Neural cell (in vitro differentiated cells): ENCODE measurements at regions not wholly inside any gene's neighbourhood (a gene's known extent, or its start where the extent isn't known, plus 50 kb on each side); places are given as distances from the start of the nearest gene placed in this dataset.

Source experiments
- H2AFZ ChIP-seq: fragments of 200-600, 300-800 bp; sonication (generic), shearing (Covaris generic); 2 replicates; pipeline ENCODE4 v1.6.0; 2014; ENCODE audit warnings: low read depth, mild to moderate bottlenecking, antibody characterized with exemption, low read length, moderate library complexity
- H3F3A ChIP-seq: fragments of 200-600 bp; shearing (Covaris generic); 2 replicates; pipeline ENCODE4 v1.6.1; 2016; ENCODE audit warnings: mild to moderate bottlenecking, moderate library complexity, mixed read lengths, antibody characterized with exemption, low read length; ENCODE audit not compliant: insufficient read depth, poor library complexity, severe bottlenecking
- H3K27ac ChIP-seq: fragments of 200-600, 300-800 bp; sonication (generic), shearing (Covaris generic); 2 replicates; pipeline ENCODE4 v1.5.1; 2014; ENCODE audit warnings: mild to moderate bottlenecking, low read length, moderate library complexity
- H3K27me3 ChIP-seq: fragments of 300-800, 200-600 bp; sonication (generic), shearing (Covaris generic); 2 replicates; pipeline ENCODE4 v1.6.0; 2014; ENCODE audit warnings: mild to moderate bottlenecking, low read depth, low read length, moderate library complexity; ENCODE audit not compliant: insufficient read depth
- H3K36me3 ChIP-seq: fragments of 300-800, 200-600 bp; sonication (generic), shearing (Covaris generic); 2 replicates; pipeline ENCODE4 v1.5.1; 2014; ENCODE audit warnings: mild to moderate bottlenecking, antibody characterized with exemption, low read length, moderate library complexity; ENCODE audit not compliant: insufficient read depth
- H3K4me2 ChIP-seq: fragments of 300-800, 200-600 bp; sonication (generic), shearing (Covaris generic); 2 replicates; pipeline ENCODE4 v1.6.0; 2014; ENCODE audit warnings: mild to moderate bottlenecking, low read length
- H3K4me3 ChIP-seq: fragments of 300-800, 200-600 bp; sonication (generic), shearing (Covaris generic); 2 replicates; pipeline ENCODE4 v1.5.1; 2014; ENCODE audit warnings: mild to moderate bottlenecking, low read length, moderate library complexity
- H3K79me2 ChIP-seq: fragments of 200-600 bp; shearing (Covaris generic); replicated peaks from 2 replicates; pipeline ENCODE4 v1.6.0; 2014; ENCODE audit warnings: mild to moderate bottlenecking, low read length, moderate library complexity; ENCODE audit not compliant: insufficient read depth
- H3K9ac ChIP-seq: fragments of 300-800, 200-600 bp; sonication (generic), shearing (Covaris generic); 2 replicates; pipeline ENCODE4 v1.6.1; 2016; ENCODE audit warnings: mild to moderate bottlenecking, low read length, mixed read lengths
- H3K9me2 ChIP-seq: fragments of 200-600 bp; shearing (Covaris generic); 2 replicates; pipeline ENCODE4 v1.6.1; 2016; ENCODE audit warnings: mild to moderate bottlenecking, low read length, mixed read lengths; ENCODE audit not compliant: insufficient read depth
- H3K9me3 ChIP-seq: fragments of 200-600, 300-800 bp; sonication (generic), shearing (Covaris generic); 2 replicates; pipeline ENCODE4 v1.6.1; 2016; ENCODE audit warnings: mild to moderate bottlenecking, mixed run types, low read length, moderate library complexity, mixed read lengths
- H4K20me1 ChIP-seq: fragments of 200-600 bp; shearing (Covaris generic); 2 replicates; pipeline ENCODE4 v1.6.1; 2016; ENCODE audit warnings: mild to moderate bottlenecking, mixed run types; ENCODE audit not compliant: insufficient read depth
- CTCF ChIP-seq: fragments of 450-650 bp; IDR thresholded peaks from 2 replicates; pipeline ENCODE4 v1.5.1; 2014; ENCODE audit warnings: antibody characterized with exemption, mild to moderate bottlenecking, moderate library complexity; ENCODE audit not compliant: poor library complexity, severe bottlenecking
- EP300 ChIP-seq: fragments of 450-650 bp; conservative IDR thresholded peaks from 2 replicates; pipeline ENCODE4 v1.6.1; 2014; ENCODE audit warnings: antibody characterized with exemption, mild to moderate bottlenecking, moderate library complexity; ENCODE audit not compliant: poor library complexity, severe bottlenecking
- EZH2 ChIP-seq: fragments of 200-600, 300-800 bp; shearing (Covaris generic), sonication (generic); IDR thresholded peaks from 2 replicates; pipeline ENCODE4 v1.6.1; 2014; ENCODE audit warnings: antibody characterized with exemption, low read length, borderline replicate concordance, mild to moderate bottlenecking; ENCODE audit not compliant: insufficient read depth, poor library complexity, severe bottlenecking
- MXI1 ChIP-seq: fragments of 450-650 bp; conservative IDR thresholded peaks from 2 replicates; pipeline ENCODE4 v1.6.1; 2014; ENCODE audit warnings: antibody characterized with exemption, mild to moderate bottlenecking; ENCODE audit not compliant: poor library complexity, severe bottlenecking
- POLR2AphosphoS5 ChIP-seq: IDR thresholded peaks from 2 replicates; pipeline ENCODE4 v1.6.1; 2012
- RAD21 ChIP-seq: fragments of 450-650 bp; conservative IDR thresholded peaks from 2 replicates; pipeline ENCODE4 v1.6.1; 2014; ENCODE audit warnings: antibody characterized with exemption, mild to moderate bottlenecking, moderate library complexity
- REST ChIP-seq: IDR thresholded peaks from 2 replicates; pipeline ENCODE4 v1.6.1; 2012; ENCODE audit warnings: borderline replicate concordance
- SMC3 ChIP-seq: fragments of 450-650 bp; conservative IDR thresholded peaks from 2 replicates; pipeline ENCODE4 v1.6.1; 2014; ENCODE audit warnings: antibody characterized with exemption, mild to moderate bottlenecking, moderate library complexity; ENCODE audit not compliant: poor library complexity
- TAF1 ChIP-seq: IDR thresholded peaks from 2 replicates; pipeline ENCODE4 v1.6.1; 2012; ENCODE audit warnings: low read depth

GRCh38 chr16:27620541-27620940 is 70.6 kb downstream of the KATNIP start:
- Histone ChIP-seq H3K79me2 (no peaks in the 10 kb centered on the region), H3K9ac (no peak overlapping the region), H3K9me2 (no peaks in the 10 kb centered on the region), H2AFZ (no peak overlapping the region), H3F3A (no peaks in the 10 kb centered on the region), H3K27ac (no peak overlapping the region), H3K4me2 (no peak overlapping the region), H3K4me3 (no peak overlapping the region), H3K36me3 (no peaks in the 10 kb centered on the region), H3K27me3 (no peaks in the 10 kb centered on the region), H4K20me1 (no peaks in the 10 kb centered on the region), H3K9me3 (no peaks in the 10 kb centered on the region)
- TF ChIP-seq POLR2AphosphoS5 (no peak), SMC3 (no peak), EP300 (no peak), CTCF (no peak), MXI1 (no peak), REST (no peak), TAF1 (no peak), RAD21 (no peak), EZH2 (no peak)

- TF ChIP-seq RAD21 = no peak
- TF ChIP-seq EP300 = no peak
- TF ChIP-seq CTCF = no peak
- TF ChIP-seq EZH2 = no peak
- no peak for TF ChIP-seq POLR2AphosphoS5
- TF ChIP-seq REST = no peak
- no peak for TF ChIP-seq SMC3
- no peak for TF ChIP-seq MXI1
- no peak for TF ChIP-seq TAF1
- Histone ChIP-seq H3K27ac (no peak overlapping the region), H2AFZ (no peak overlapping the region), H3K36me3 (no peaks in the 10 kb centered on the region), H3K9me2 (no peaks in the 10 kb centered on the region), H3K4me3 (no peak overlapping the region), H3K9ac (no peak overlapping the region), H4K20me1 (no peaks in the 10 kb centered on the region), H3K27me3 (no peaks in the 10 kb centered on the region), H3K79me2 (no peaks in the 10 kb centered on the region), H3K4me2 (no peak overlapping the region), H3K9me3 (no peaks in the 10 kb centered on the region), H3F3A (no peaks in the 10 kb centered on the region)
Measured at GRCh38 chr16:27624154-27625049, 74.5 kb downstream of the KATNIP start.
